ENCODE measurements at regions not wholly inside any gene's neighbourhood (a gene's known extent, or its start where the extent isn't known, plus 50 kb on each side); places are given as distances from the start of the nearest gene placed in this dataset.
A peak's percentile ranks its signal among the peaks of the same experiment; 100 is the strongest.

- Histone ChIP-seq H3K4me3 (ENCODE audit: low read length in 2 of 2) (no peak overlapping the region), H3K9me3 (ENCODE audit: control insufficient read depth in 2 of 2, low read length in 2 of 2) (no peaks in the 10 kb centered on the region), H3K36me3 (ENCODE audit: control insufficient read depth in 2 of 2, insufficient read depth in 2 of 2, low read length in 2 of 2) (no peaks in the 10 kb centered on the region), H3K27ac (ENCODE audit: low read depth in 2 of 2, low read length in 2 of 2) (no peak overlapping the region), H3K4me1 (ENCODE audit: control insufficient read depth in 2 of 2, insufficient read depth in 2 of 2, low read length in 2 of 2) (peaks cover 0 to 2% of the 10 kb centered on the region in 2 donors), H3K9ac (ENCODE audit: low read depth in 1 of 2, low read length in 2 of 2) (no peak overlapping the region), H3K27me3 (ENCODE audit: control insufficient read depth in 2 of 2, insufficient read depth in 2 of 2, low read length in 2 of 2) (peaks cover 0 to 5% of the 10 kb centered on the region in 2 donors)
Measured at GRCh38 chr6:111995404-111995803, 58.5 kb upstream of the CCN6 start.

GRCh38 chr6:111996144-111996865 lies 57.6 kb upstream of the CCN6 start:
- Histone ChIP-seq H3K9ac (ENCODE audit: low read depth in 1 of 2, low read length in 2 of 2) (no peak overlapping the region), H3K4me3 (ENCODE audit: low read length in 2 of 2) (no peak overlapping the region), H3K27ac (ENCODE audit: low read depth in 2 of 2, low read length in 2 of 2) (no peak overlapping the region), H3K4me1 (ENCODE audit: control insufficient read depth in 2 of 2, insufficient read depth in 2 of 2, low read length in 2 of 2) (peaks cover 0 to 2% of the 10 kb centered on the region in 2 donors), H3K36me3 (ENCODE audit: control insufficient read depth in 2 of 2, insufficient read depth in 2 of 2, low read length in 2 of 2) (no peaks in the 10 kb centered on the region), H3K27me3 (ENCODE audit: control insufficient read depth in 2 of 2, insufficient read depth in 2 of 2, low read length in 2 of 2) (peaks cover 0 to 5% of the 10 kb centered on the region in 2 donors), H3K9me3 (ENCODE audit: control insufficient read depth in 2 of 2, low read length in 2 of 2) (no peaks in the 10 kb centered on the region)

- Histone ChIP-seq H3K9ac (ENCODE audit: low read depth in 1 of 2, low read length in 2 of 2) (no peak overlapping the region), H3K4me3 (ENCODE audit: low read length in 2 of 2) (peak overlapping the region in 1 of 2 donors; percentile 34), H3K27me3 (ENCODE audit: control insufficient read depth in 2 of 2, insufficient read depth in 2 of 2, low read length in 2 of 2) (peaks cover 0 to 5% of the 10 kb centered on the region in 2 donors), H3K36me3 (ENCODE audit: control insufficient read depth in 2 of 2, insufficient read depth in 2 of 2, low read length in 2 of 2) (no peaks in the 10 kb centered on the region), H3K9me3 (ENCODE audit: control insufficient read depth in 2 of 2, low read length in 2 of 2) (no peaks in the 10 kb centered on the region), H3K4me1 (ENCODE audit: control insufficient read depth in 2 of 2, insufficient read depth in 2 of 2, low read length in 2 of 2) (peaks cover 0 to 2% of the 10 kb centered on the region in 2 donors), H3K27ac (ENCODE audit: low read depth in 2 of 2, low read length in 2 of 2) (no peak overlapping the region)
Measured at GRCh38 chr6:111997078-111997852, 56.6 kb upstream of the CCN6 start.

GRCh38 chr6:111997853-111998208 lies 56.1 kb upstream of the CCN6 start:
- peaks cover 0 to 5% of the 10 kb centered on the region in 2 donors for H3K27me3 ChIP-seq (ENCODE audit: control insufficient read depth in 2 of 2, insufficient read depth in 2 of 2, low read length in 2 of 2)
- no peak overlapping the region for H3K27ac ChIP-seq (ENCODE audit: low read depth in 2 of 2, low read length in 2 of 2)
- H3K4me1 ChIP-seq (ENCODE audit: control insufficient read depth in 2 of 2, insufficient read depth in 2 of 2, low read length in 2 of 2): peaks cover 0 to 2% of the 10 kb centered on the region in 2 donors
- H3K9me3 ChIP-seq (ENCODE audit: control insufficient read depth in 2 of 2, low read length in 2 of 2): no peaks in the 10 kb centered on the region
- H3K36me3 ChIP-seq (ENCODE audit: control insufficient read depth in 2 of 2, insufficient read depth in 2 of 2, low read length in 2 of 2): no peaks in the 10 kb centered on the region
- no peak overlapping the region for H3K4me3 ChIP-seq (ENCODE audit: low read length in 2 of 2)
- H3K9ac ChIP-seq (ENCODE audit: low read depth in 1 of 2, low read length in 2 of 2): no peak overlapping the region

- Histone ChIP-seq H3K27ac (ENCODE audit: low read depth in 2 of 2, low read length in 2 of 2) (no peak overlapping the region), H3K4me1 (ENCODE audit: control insufficient read depth in 2 of 2, insufficient read depth in 2 of 2, low read length in 2 of 2) (no peaks in the 10 kb centered on the region), H3K9me3 (ENCODE audit: control insufficient read depth in 2 of 2, low read length in 2 of 2) (no peaks in the 10 kb centered on the region), H3K27me3 (ENCODE audit: control insufficient read depth in 2 of 2, insufficient read depth in 2 of 2, low read length in 2 of 2) (peaks cover 0 to 5% of the 10 kb centered on the region in 2 donors), H3K36me3 (ENCODE audit: control insufficient read depth in 2 of 2, insufficient read depth in 2 of 2, low read length in 2 of 2) (no peaks in the 10 kb centered on the region), H3K9ac (ENCODE audit: low read depth in 1 of 2, low read length in 2 of 2) (no peak overlapping the region), H3K4me3 (ENCODE audit: low read length in 2 of 2) (no peak overlapping the region)
Measured at GRCh38 chr6:112002307-112002706, 51.6 kb upstream of the CCN6 start.

Data from mucosa of rectum (tissue), 2 donors.